Stimulated activated CD4-positive, alpha-beta T cell treated with anti-CD3 and anti-CD28 coated beads, Interleukin-2, amount 100 ng/mL, for 24 hours (primary cell): ENCODE measurements at regions not wholly inside any gene's neighbourhood (a gene's known extent, or its start where the extent isn't known, plus 50 kb on each side); places are given as distances from the start of the nearest gene placed in this dataset.

ENCODE experiments used
- DNase-seq, 2 donors: peaks; one replicate each; pipeline ENCODE4 v3.0.0-alpha.2; 2020

DNA sequence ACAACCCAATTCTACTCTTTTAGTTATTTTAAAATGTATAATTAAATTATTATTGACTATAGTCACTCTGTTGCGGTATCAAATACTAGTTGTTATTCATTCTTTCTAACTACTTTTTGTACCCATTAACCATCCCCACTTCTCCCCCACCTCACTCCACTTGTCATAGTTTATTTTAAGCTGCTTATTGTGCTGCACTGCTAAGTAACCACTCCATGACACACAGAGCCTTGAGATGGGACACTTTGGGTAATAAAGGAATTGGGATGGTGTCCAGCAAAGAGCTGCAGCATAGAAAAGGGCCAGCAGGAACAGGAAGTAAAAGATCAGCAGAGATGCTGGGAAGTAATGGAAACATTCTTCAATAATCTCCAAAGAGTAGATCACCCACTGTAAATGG is 123.0 kb downstream of the RPS29 start:
- DNase-seq, result no peak

DNA sequence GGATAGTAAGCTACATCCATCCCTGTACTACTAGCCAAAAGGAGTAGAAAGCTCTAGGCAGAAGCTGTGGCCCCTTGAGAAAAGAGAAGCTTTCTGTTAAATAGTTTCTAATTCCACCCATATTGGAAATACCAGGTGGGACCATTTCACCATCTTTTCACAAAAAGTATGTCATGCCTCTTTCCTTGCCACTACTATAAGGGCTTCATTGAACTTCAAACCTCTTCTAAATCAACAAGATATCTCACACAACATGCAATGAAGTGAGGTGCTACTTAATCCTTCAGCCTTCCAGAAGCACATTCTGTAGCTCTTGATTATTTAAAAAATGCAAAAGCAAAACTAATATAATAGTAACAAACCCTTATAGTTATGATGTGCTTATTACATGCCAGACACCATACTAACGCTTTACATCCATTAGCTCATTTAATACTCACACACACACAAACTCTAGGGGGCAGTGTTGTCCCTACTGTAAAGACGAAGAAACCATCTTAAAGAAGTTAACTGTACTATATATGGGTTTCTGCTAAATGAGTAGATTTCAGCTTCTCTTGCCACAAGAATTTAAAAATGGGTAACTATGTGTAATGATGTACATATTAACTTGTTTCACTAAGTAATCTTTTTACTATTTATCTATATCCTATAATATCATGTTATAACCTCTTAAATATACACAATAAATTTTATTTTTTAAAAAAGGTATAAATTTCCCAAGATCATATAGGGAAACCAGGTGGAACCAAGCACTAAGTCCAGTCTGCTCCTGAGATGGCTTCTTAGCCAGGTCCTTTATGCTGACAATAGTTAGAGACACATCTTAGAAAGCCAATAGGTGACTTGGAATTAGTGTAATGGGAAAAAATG is 124.4 kb downstream of the RPS29 start:
- peak; percentile 55 to 71 for DNase-seq

DNA sequence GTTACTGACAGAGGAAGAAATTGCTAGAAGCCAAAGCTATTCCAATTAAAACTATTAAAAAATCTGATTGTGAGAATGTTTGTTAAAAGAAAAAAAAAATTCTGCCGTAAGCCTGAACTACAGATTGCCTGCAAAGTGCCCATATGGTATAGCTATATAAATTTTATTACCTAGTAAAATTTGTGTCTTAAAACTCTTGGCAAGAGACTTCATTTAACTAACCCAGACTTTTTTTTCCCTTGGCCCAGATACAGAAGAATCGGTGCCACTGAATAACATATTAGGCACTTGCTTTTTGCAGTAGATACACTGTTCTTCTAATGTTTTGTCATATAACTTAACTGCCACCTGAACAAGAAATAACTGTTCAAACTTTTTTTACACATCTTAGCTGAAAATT is 125.5 kb downstream of the RPS29 start:
- no peak for DNase-seq

DNA sequence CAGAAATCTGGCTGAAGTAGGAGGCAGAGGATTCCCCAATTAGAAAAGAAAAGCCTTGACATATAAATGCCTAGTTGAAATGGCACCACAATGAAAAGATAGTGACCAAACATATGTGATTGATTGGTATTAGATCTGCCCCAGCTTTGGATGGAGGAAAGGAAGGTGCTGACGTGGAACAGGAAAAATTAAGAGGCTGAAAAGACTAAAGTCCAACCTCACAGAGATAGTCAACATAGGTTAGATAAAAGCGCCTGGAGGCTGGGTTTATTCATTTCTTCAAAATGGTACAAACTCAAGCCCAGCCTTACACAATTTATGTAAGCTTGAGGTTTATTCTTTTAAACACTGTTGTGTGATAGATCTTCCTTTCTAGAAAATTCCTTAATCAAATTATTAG is 129.6 kb downstream of the RPS29 start:
- no peak for DNase-seq

DNA sequence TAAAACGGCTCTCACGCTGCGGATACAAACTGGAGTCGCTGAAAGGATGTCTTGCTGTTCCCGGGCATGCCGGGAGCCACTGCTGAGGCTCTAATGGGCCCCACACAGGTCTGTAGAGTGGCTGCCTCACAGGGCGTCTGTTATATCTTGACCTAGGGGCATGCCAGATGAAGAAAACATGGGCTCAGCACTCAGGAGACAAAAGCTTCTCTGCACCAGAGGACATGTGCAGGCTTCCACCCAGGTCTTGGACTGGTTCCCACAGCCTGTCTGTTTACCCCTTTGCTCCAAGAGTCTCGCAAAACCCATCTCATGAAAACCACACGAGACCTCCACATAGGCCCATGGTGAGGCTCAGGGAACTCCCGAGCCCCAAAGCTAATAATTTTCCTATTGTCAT is 134.2 kb downstream of the RPS29 start:
- DNase-seq, result no peak

DNA sequence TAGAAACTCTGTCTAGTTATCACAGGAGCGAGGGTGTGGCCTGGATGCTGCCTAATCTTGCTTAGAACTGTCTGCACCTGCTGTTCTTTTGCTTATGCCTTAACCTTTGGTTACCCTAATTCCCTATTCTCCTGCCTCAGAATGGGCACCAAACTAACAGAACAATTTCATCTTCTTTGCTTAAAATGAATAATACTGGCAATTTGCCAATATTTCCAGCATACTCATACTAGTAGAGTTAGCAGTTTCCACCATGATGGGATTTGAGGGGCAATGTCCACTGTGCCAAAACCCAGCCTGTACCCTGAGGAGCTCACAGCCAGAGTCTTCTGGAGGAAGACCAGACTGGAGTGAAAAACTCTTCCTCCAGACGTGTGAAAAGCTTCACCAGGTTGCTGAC is 136.4 kb downstream of the RPS29 start:
- DNase-seq, result no peak

DNA sequence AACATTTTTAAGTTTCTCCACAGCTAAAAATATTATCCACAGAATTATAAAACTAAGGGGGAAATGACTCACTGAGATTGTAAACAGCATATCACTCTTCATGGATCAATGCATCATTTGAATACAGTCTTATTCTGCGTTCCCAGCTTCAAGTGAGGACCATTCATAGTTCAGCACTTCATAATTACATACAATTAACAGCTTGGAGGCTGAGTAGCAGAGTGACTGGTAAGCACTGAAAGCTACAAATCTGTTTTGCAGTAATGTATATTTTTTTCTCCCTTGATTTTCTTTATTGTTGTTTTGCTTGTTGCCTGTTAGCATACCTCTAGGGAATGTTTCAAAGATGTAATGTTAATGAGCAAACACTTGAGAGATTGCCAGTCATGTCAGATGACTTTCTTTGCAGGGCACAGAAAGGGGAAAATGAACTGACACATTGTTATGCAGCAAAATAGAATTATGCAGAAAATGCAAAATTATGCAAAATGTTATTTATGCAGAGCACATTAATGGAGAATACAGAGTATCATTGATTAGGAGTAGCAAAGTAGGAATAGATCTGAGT is 138.6 kb downstream of the RPS29 start:
- no peak for DNase-seq

DNA sequence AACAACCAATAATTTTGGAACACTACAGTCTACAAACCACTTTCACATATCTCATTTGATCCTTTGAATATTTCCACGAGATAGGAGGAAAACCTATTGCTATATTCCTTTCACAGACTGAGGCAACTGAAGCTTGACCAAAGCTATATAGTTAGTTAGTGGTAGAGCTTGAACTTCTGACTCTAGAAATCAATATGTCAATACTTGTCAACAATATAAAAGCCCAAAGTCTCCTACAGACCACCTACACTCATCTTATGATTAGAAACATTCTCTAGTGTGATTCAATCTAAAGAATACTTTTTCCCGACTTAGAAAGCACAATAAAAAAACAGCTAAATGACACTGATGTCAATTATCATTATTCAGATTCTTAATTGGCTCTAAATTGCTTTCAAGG is 139.4 kb downstream of the RPS29 start:
- no peak for DNase-seq

DNA sequence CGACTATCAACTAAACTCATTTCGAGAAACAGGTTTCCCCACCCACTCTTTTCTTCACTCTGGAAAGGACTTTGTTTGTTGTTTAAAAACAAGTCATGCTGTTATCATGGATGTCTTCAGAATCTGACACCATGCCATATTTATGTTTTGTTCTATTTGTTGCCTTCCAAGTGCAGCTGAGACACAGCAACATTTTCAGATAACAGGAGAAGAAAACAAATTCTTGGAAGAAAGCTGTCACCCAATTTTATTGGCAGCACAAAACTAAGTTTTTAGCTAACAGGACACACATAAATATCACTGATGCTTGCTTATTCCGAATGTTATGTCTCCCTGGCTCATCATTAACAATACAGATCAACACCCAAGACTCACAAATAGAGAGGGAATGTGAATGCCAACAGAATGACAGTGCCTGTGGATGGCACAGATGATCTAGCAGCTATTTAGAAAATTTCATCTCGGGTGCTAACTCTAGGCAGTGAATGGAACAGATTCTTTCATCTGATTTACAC is 147.9 kb downstream of the RPS29 start:
- no peak for DNase-seq

DNA sequence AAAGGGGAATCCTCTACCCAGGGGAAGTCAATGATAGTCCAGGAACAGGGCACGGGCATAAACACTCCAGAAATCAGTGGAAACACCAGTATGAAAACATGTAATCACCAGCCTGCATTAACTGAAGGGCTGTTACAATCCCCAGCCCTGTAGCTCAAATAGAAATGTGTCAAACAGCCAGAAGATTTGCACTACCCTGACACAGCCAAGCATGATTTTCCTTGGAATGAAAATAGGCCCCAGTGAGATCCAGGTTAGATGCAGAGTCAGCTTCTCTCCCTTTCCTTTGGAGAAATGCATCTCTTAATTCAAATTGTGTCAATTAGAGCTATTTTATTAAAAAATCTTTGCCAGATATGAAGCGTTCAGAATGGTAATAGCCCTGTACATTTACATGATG is 158.1 kb downstream of the RPS29 start:
- DNase-seq, result no peak

DNA sequence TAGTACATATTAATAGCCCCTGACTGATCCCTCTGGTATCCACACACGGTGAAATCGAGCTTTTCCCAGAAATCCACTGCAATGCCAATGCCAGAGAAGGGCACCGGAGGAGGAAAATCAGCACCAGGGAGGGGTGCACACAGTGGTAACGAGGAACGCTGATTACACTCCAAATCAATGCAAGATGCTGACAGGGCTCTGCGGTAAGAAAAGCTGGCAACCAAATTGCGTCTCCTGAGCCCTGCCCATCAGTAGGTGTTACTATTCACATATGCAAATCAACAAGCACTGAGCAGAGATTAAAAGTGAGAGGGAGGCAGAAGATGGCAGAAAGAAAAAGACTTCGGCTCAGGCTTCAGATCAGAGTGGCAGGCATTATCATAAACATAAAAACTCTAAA is 159.1 kb downstream of the RPS29 start:
- DNase-seq, result no peak

DNA sequence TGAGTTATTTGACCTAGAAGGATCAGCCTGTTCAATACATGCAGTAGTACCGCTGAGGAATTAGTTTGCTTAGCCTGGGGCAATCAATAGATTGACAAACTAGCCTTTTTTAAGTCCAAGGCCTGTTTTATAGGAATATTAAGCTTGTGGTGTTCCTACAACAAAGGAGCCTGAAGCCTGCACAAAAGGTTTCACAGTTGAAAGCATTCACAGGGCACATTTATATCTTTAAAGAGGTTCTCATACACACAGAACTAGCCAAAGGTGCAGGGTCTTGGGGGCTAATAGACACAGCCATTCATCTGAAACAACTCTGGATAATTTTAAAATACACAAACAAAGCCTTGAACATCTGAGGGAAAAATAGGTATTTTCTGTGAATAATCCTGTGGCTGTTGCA is 160.3 kb downstream of the RPS29 start:
- no peak for DNase-seq

DNA sequence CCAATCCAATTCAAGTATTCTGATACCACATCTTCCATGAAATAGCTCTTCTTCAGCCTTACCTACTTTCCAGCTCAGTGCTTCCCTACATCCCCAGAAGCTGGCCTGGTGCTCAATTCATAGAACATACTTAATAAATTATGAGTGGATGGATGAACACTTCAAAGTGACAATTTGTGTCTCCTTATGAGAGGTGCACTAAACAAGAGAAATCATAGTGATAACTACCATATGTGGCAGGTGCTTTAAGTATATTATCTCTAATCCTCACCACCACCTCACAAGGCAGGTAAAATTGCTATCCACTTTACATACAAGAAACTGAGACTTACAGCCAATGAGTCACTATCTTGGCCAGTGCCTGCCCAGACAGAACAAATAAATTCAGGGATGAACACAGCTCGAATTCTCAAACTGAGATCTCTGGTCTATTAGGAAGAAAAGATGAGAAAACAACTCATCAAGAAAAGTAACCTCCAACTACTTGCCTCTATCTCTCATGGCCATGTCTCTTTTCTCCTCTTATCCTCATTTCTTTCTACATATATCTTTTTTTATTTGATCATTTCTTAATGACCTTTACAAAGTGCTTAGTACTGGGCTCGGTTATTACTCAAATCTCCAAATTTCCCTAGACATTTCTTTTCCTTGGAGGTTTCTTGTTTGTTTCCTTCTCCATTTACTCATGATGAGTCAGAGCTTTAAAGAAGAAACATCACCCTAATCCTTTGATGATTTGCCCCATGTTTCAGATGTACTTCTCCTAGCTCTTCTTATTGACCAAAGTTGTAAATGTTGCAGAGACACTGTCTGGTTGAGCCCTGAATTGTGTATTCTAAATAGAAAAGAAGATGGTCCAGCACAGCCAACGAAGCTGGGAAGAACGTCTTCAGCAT is 161.5 kb downstream of the RPS29 start:
- DNase-seq, result no peak

DNA sequence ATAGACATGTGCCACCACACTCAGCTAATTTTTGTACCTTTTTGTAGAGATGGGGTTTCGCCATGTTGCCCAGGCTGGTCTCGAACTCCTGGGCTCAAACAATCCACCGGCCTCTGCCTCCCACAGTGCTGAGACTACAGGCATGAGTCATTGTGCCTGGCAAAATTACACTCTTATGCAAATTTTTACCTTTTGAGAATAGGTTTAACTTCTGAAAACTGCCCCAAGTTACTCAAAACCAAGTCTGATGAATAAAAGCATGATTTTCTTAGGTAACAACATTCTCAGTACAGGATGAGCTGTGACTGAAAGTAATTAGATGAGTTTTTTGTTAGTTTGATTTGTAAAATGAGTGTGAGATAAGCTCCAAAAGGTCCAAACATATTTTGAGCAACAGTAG is 166.0 kb downstream of the RPS29 start:
- peak in 1 of 2 donors; percentile 38 for DNase-seq

DNA sequence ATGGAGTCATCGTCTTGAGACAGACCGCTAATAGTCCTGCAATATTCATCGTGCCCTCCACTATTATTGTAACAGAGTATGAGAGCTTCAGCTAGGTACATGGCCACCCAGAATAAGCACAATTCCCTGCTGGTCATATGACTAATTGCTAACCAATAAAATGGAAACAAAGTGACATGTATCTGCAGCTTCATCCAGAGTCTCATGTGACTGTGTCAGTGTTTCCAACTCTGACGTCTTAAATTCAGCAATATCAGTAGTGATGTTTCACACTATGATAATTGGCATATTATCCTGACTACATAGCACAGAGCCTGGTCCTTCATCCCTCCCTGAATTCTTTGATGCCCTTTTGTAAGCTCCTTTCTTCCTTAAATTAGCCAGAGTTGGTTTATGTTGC is 167.4 kb downstream of the RPS29 start:
- DNase-seq, result no peak

DNA sequence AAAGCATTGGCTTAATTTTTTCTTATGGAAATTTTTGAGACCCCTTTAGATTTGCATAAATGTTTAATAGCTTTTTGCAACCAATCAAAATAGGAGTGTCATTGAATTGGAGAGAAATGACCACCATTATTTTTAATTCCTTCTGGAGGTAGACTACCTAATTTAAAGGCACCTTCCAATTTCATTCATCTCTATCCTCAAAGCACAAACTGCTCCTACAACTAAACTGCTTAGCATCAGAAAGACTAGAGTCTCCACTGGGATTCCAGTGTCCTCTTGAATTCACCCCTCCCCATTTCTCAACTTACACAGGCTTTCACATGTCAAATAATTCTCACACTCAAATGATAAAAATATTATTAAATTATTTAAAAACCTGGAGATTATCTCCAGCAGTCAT is 168.4 kb downstream of the RPS29 start:
- DNase-seq, result no peak

DNA sequence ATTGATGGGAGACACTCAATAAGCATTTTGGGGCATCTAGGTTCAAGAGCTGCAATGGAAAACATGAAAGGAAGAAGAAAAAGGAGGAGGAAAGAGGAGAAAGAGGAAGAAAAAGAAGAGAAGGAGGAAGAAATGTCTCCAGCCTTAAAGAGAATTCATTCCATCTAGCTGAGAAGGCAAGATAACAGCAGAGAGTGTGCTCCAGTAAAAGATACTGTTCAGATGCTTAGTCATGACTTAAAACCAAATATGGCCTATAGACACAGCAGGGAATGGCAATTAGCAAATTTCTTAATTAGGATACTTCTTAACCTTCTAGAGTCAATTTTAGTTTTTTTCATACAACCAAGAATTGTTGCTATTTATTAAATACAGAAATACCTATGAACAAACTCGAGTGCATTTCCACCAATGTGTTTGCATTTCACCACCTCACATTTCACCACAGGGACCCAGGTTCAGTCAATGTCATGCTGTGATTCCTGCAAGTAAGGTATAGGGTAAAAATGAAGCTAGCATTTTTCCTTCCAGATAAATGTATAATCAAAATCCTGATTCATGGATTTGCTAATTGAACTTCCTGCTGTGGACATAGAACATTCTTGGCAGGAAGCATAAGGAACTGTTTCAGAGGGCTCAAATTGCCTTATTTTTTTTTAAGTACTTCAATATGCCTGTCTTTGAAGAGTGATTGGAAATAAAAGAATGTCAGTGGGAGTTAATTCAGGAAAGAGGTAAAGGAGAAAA is 177.8 kb downstream of the RPS29 start:
- no peak for DNase-seq

DNA sequence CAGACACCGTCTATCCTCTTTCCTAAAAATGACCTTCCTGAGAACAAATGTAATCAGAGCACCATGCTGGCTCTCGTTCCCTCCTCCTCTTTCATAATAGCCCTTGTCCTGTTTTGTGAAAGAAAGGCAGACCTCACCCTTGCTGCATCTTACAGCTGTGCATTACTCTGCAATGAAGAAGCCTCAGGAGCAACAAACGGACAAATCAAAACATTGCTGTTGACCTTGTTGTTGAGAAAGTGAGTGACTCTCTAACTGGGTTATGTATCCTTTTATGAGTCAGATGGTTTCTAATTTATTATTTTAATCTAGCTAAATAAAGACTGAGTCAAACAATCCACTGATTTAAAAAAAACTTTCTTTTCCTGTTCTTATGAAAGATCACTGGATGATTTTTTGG is 180.9 kb downstream of the RPS29 start:
- DNase-seq, result no peak

DNA sequence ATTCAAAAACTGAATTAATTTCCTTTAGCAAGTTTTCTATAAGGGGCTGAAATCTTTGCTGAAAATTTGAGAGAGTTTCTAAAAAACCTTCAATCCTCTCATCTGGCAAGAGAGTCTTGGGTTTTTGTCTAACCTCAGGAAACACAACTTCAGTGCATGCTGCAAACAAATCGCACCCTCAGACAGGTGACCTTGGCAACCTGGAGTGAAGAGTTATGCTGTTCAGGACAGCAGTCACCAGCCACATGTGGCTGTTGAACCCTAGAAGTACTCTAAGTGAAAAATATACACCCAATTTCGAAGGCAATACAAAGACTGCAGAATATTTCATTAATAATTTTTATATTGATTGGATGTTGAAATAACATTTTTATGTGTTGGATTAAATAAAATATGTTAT is 184.8 kb downstream of the RPS29 start:
- no peak for DNase-seq

DNA sequence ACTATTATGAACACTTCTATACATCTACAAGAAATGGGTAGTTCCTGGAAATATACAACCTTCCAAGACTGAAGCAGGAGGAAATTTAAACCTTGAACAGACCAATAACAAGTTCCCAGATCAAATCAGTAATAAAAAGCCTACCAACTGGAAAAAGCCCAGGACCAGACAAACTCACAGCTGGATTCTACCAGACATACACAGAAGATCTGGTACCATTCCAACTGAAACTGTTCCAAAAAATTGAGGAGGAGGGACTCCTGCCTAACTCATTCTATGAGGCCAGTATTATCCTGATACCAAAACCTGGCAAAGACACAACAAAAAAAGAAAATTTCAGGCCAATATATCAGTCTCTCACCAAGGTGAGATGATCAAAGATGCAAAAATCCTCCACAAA is 189.4 kb downstream of the RPS29 start:
- no peak for DNase-seq

DNA sequence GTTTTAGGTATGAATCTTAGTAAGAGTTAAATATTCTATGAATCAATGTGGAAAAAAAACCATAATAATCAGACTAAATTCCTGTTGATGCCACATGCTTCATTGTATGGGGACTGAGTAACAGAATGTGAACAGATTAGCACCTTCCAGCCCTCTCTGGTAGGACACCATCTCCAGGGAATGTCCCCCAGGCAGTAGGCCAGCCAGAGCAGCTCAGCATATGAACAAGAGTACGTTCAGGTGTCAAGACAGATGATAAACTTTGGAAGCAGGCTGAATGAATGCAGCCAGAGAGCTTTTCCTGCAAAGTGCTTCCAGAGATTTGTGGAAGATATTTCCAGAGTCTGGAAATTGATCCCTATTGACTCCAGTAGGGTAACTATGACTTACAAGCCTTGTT is 204.4 kb downstream of the RPS29 start:
- DNase-seq, result no peak

DNA sequence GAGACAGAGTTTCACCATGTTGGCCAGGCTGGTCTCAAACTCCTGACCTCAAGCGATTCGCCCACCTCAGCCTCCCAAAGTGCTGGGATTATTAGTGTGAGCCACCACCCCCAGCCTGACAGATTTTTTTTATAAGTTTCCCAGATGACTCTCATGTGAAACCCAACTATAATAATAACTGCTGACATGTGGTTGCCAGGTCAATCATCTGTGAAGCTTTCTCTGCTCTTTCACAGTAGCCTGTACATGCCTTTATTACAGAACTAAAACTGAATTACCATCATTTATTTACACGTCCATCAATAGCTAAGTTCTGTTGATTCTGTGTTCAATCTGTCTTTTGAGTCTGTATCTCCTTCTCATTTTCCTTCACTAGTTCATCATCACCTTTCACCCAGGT is 218.5 kb downstream of the RPS29 start:
- DNase-seq, result no peak

DNA sequence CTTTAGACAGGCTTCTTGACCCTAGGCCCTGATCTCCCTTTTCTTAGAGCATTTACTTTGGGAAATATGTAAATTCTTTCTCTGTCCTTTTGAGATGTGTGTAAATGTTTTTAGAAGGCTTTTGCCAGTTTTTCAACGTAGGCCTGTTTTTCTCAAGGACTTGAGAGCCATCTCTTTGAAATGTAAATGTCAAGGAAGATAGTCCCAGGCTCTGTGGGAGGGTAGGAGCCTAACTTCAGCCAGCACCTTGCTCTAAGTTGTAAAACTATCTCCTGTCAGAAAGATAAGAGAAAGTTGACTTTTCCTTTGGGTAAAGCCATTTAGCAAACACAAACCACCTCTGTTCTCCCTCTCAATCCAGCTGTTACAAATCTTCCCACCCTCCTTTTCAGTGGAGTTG is 219.8 kb downstream of the RPS29 start:
- no peak for DNase-seq
